HG03045 (cell line): ENCODE measurements at regions not wholly inside any gene's neighbourhood (a gene's known extent, or its start where the extent isn't known, plus 50 kb on each side); places are given as distances from the start of the nearest gene placed in this dataset.
"Not testable (repeated sequence)": the region's sequence is repeated elsewhere in the genome, so short reads cannot be mapped to it uniquely, and the experiment has no call there.

Experiments used
- ATAC-seq: cut with Tn5 transposase; IDR thresholded peaks from one replicate; pipeline ENCODE4 v1.9.1; 2021; ENCODE audit warnings: mild to moderate bottlenecking, moderate library complexity; ENCODE audit not compliant: unreplicated experiment

DNA sequence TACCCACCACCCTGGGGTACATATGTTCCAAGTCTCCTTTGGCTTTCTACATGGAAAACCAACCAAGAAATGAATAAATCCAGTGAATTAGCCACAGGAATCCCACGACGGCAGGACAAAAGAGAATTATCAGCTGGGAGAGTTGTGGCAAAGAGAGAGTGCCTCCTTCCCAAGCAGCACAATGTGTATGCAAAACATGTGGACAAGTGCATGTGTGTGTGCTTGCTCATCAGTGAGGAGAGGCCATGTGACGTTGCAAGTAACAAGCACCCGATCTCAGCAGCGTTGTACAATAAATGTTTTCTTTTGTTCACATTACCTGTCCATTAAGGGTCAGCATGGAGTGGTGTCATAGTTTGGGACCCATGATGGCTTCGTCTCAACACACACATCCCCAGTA, 50.0 kb upstream of the EMX2 start:
- ATAC-seq, result no peak

DNA sequence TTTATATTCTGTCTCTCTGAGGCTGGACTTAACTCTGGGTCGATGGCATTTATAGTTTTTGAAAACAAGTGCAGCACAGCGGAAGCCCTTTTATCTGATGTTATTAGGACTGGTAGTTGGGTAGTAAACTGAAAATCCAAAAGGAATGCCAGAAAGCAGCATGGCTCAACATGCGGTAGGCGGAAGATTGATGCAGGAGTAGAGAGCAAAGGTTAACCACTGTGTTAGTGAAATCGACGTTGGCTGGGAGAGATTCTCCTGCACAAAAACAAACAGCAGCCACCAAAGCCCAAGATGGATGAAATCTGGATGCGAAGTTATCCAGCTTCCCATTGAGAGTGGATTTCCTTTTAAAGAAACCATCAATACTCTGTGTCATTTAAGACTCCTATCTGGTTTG, 54.5 kb upstream of the EMX2 start:
- no peak for ATAC-seq

DNA sequence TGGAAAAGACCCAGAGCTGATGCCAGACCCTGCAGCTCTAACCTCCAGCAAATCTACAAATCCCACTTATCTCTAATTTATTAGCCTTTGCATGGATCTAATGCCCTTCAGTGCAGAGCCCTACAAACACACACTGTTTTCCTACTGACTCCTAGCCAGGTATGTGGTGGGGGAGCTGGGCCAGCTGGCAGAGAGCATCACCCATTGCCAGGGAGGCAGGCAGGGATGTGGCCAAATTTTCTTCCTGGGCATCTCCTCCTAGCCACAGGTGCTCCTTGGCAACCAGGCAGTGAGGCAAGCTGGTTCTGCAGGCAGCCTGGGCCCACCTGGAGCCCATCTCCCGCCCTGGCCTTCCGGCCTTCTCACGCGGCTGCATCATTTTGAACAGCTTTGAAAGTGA, 55.9 kb upstream of the EMX2 start:
- ATAC-seq, result no peak

DNA sequence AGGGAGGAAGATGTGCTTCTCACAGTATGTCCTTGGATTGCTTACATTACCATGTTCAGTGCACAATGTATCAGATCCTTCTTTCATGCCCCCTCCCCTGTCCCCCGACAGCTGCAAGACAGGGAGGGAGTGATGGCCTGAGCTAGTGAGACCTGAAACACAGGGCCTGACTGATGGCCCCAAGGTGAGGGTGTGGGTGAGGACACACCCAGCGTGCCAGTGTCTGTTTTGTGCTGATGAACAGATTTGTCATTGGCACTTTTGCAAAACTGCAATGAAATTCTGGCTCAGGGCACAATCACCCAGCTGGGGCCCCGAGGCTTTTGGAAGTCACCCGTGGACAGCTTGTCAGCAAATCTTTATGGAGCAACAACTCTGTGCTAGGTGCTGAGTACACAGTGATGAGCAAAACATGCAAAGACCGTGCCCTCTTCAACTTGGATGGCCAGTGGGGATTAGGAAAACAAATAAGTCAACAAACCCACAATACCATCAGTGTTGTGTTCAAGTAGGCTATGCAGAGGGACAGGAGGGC, 59.4 kb upstream of the EMX2 start:
- no peak for ATAC-seq

DNA sequence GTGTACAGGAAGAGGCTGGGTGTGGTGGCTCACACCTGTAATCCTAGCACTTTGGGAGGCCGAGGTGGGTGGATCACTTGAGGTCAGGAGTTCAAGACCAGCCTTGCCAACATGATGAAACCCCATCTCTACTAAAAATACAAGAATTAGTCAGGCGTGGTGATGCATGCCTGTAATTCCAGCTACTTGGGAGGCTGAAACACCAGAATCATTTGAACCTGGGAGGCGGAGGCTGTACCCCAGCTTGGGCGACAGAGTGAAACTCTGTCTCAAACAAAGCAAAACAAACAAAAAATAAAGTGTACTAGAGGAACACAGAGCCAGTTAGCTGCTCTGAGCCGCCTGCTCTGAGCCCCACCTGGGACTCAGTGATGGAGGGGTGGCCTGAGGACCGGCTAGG, 61.5 kb upstream of the EMX2 start:
- ATAC-seq, result not testable (repeated sequence)

DNA sequence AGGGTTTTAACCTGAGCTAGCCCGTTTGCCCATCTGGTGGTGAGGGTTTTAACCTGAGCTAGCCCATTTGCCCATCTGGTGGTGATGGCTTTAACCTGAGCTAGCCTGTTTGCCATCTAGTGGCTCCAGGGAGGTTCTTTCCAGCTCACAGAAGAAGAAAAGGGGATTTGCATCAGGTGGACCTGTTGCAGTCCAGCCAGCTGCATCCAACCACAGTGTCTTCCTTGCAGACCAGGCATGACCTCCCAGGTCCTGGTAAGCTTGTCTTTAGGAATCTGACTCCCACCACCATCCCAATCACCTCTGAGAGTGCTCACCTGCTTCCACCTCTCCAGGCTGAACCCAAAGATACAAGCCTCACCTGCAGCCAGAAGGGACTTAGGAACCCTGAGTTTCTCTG, 62.4 kb upstream of the EMX2 start:
- ATAC-seq, result no peak

DNA sequence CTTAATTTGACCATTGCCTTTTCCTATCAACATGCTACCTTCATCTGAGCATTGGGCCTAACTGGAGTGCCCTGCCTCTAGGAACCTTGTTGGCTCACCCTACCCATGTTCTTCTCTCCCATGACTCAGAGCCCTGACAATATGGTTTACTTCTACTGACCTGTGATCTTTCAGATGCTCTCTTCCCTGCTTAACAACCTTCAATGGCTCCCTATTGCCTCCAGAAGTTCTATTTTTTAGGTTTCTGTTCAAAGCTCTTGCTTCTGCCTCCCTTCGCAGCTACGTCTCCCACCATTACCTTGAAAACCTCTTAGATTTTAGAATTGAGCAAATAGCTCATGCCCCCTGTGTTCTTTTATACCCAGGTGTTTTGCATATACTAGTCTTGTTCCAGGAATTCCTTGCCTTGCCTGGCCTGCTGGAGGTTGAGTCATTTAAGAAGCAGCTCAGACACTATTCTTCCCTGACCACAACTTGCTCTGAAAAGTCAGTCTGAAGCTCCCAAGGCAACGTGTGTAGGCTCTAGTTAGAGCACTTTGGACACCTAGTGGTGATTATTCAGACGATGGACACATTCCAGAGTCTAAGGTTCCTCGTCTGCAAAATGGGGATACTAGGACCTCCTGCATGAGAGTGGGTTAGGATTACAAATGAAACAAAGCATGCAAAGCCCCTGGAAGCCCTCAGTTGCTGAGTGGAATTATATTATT, 64.4 kb upstream of the EMX2 start:
- ATAC-seq, result no peak

DNA sequence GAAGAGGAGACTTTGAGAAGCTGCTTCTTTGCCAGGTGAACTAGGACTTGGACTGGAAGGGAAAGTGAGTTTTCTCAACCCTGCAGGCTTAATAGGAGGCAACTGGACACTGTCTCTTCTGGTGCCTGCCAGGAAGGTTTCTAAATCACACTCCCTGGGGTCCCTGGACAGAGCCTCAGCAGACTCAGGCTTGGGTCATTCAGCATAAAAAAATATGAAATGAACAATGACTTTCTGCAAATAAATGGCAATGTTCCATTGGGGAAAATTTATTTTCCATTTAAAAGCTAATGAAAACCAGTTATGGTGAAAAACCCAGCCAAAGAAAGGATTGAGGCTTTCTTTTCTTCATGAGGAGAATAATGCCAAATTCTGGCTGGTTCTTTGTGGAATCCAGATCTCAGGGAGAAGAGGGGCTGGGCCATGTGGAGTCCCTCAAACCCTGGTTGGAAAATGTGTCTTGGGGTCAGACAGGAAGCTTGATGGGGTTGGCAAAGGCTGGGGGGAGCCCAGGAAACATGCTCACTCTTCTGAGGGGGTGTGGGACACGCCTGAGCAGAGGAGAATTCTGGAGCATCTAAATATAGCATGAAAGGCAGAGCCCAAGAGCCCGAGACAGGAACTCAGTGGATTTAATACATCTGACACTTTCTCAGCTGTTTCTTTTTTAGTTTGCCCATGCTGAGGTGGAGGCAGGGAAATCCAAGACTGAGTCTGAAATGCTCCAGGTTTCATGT, 65.2 kb upstream of the EMX2 start:
- no peak for ATAC-seq

DNA sequence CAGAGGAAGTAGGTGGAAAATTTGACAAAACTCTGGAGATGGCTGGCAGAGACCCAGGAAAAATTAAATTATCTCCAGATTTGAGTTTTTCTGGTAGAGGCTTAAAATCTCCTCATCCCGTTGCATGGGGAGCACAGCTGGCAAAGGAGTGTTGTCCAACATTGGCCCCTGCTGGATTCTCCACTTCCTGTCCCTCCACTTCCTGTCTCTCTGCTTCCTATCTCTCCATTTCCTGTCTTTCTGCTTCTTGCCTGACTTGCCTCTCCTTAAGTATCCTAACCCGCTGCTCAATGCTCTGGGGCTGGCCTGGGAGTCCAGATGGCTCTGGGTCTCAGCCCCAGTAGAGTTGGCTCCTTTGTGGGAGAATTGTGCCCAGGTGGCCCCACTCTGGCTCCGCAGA, 65.8 kb upstream of the EMX2 start:
- ATAC-seq, result no peak

DNA sequence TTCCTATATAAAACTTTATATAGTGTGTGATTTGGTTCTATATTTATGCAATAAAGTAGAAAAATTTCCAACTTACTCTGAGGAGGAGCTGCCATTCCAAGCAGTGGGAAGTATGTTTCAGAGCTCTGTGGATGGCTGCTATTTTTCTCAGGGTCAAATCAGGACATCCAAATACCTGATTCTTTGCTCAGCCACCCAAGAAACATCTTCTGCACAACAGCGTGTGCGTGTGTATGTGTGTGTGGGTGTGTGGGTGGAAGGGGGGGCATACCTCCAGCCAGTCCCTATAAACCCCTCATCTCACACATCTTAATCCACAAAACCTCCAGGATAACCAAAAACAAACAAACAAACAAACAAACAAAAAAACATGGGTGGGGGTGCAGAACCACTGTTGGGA, 66.3 kb upstream of the EMX2 start:
- ATAC-seq, result no peak

DNA sequence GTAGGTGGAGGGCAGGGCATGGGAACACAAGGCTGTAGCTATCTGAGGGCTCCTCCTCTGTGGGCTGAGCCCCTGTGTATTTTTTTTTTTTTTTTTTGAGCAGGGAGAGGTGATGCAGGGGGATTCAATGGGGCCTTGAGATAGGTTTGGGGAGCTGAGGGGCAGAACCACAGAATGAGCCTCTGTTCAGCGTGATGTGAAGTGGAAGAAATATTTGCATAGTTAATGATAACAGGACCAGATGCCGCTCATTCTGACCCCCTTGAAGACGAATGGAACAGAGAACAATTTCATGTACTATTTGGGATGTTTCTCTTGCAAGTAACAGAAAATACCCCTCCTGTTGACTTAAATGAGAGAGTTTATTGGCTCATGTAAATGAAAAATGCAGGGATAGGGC, 69.7 kb upstream of the EMX2 start:
- ATAC-seq, result no peak

DNA sequence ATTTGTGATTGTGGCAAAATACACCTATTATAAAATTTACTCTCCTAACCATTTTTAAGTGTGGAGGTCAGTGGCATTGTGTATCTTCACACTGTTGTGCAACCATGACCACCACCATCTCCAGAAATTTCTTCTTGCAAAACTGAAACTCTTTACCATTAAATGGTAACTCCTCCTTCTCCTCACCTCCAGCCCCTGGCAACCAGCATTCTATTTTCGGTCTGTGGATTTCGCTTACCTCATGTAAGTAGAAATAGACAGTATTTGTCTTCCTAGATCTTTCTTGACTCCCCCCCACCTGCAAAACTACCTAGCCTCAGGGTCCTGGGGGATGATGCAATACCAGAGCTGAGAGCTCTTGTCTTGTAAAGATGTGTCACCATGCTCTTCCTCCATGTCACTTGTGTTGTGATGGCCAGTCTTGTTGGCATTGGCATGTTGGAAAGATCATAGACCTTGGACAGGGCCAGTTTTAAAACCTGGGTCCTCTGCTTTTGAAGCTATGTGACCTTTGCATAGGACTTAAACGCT, 71.1 kb upstream of the EMX2 start:
- no peak for ATAC-seq

DNA sequence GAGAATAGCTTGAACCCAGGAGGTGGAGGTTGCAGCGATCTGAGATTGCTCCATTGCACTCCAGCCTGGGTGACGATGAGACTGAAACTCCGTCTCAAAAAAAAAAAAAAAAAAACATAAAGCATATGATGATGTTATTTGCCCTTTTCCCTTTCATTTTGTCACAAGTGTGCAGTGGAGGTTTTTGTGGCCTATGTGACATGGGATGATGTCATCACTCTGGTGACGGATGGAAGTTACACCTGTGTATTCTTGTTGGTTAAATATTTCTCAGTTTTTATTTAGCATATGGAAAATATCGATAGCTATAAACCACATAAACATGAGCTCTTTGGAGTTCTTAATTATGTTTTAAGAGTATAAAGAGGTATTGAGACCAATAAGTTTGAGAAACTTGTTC, 71.8 kb upstream of the EMX2 start:
- no peak for ATAC-seq

DNA sequence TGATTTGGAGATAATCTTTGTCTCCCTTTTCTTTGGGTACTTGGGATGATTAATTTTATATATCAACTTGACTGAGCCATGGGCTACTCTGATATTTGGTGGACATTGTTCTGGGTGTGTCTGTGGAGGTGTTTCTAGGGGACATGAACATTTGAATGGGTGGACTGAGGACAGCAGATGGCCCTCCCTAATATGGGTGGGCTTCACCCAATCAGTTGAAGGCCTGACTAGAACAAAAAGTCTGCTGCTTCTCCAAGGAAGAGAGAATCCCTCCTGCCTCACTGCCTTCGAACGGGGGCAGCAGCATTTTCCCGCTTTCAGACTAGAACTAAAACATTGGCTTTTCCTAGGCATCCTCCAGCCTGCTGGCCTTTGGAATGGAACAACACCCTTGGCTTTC, 73.9 kb upstream of the EMX2 start:
- ATAC-seq, result no peak

DNA sequence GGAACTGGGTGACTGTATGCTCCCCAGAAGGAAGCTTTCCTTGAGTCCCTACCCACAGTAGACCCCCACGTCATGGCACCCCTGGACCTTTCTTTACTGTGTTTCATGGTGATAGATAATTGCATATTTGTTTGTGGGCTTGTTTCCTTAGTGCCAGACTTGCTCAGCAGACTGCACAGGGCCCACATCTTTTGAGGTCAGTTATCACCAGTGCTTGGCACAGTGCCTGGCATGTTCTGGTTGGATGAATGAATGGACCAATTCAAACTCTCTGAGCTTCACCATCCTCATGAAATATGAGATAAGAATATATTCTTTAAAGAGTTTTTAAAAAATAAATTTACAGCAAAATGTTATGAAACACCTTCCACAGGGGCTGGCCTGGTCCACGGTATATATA, 78.4 kb upstream of the EMX2 start:
- no peak for ATAC-seq

DNA sequence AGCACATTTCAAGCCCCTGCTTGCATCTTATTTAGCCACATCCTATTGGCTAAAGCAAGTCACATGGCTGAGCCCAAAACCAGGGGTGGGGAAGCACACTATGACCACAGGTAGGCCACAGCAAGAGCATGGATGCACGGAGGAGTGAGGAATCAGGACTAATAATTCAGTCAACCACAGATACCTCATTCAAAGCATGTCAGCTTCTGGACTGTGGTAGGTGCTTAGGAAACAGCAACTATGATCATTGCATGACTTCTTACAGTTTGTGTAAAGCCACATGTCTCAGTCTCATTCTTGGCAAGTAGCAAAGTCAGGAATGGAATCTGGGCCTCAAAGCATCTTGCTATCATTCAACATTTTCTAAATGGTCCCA, 79.0 kb upstream of the EMX2 start:
- no peak for ATAC-seq

DNA sequence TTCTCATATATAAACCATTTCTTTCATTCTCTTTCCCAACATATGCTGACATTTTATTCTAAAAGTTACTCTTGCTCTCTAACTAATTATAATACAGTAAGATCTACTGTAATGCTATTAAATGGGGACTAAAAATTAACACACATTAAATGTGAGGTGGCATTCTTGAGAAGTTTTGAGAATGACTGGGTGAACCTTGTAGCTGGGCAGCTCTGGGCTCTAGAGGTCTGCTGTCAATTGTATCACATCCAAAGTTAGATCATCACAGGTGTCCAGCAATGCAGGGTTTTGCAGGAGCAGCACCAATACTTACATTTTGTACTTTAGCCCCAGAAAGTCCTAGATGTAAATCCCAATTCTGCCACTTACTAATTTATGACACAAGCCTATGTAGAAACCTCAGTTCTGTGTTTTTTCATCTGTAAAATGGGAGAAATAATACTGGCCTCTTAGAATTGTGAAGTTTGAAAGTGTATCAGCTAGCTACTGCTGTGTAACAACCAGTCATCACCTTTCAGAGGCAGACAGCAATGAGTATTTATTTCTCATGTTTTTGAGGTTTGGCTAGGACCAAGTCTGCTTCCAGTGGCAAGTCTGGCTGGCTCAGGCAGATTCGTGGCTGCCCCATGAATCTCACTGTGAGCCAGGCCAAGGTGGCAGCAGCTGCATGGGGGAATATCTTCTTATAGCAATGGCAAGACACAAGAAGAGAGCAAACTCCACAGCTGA, 79.6 kb upstream of the EMX2 start:
- no peak for ATAC-seq

DNA sequence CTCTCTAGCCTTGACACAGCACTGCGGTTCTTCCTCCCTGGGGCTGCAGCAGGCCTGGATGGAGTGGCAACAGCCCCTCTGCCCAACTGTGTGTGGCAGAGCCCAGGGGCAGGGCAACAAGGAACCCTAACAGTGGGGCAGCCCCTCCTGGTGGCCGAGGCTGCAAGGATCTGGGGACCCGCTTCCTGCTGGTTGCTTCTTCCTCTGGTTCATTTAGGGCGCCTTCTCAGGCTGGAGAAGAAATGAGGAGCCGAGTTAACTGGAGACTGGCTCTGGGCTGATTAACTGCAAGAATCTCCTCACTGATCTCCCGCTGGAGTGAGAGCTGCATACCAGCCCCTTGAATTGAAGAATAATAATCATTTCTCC, 80.1 kb upstream of the EMX2 start:
- no peak for ATAC-seq

DNA sequence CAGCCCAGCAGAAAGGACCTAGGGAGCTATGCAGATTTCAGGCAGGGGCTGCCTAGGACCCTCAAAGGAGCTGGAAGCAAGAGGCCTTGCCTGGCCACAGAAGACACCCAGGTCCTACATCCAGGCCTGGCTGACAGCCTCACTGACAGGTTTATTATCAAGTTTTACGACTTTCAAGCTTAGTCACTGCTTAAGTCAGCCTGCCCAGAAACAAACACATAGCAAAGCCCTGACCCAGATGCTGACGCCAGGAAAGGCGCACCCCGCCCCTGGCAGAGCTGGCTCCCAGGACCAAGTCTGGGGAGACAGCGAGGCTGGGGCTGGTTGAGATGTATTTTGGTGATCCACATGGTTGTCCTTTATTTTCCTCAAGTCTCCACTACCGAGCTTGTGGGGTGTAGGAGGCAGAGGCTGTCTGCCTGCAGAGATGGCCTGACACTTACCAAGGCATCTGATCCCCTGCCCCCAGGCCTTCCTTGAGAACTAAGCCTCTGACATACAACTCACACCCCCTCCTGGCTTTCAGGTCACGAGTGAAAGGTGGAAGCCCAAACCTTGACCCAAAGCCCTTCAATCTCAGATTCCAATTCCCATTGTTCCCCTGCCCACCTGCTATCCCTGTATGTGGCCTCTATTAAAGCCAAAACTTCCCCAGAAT, 80.7 kb upstream of the EMX2 start:
- ATAC-seq, result no peak

DNA sequence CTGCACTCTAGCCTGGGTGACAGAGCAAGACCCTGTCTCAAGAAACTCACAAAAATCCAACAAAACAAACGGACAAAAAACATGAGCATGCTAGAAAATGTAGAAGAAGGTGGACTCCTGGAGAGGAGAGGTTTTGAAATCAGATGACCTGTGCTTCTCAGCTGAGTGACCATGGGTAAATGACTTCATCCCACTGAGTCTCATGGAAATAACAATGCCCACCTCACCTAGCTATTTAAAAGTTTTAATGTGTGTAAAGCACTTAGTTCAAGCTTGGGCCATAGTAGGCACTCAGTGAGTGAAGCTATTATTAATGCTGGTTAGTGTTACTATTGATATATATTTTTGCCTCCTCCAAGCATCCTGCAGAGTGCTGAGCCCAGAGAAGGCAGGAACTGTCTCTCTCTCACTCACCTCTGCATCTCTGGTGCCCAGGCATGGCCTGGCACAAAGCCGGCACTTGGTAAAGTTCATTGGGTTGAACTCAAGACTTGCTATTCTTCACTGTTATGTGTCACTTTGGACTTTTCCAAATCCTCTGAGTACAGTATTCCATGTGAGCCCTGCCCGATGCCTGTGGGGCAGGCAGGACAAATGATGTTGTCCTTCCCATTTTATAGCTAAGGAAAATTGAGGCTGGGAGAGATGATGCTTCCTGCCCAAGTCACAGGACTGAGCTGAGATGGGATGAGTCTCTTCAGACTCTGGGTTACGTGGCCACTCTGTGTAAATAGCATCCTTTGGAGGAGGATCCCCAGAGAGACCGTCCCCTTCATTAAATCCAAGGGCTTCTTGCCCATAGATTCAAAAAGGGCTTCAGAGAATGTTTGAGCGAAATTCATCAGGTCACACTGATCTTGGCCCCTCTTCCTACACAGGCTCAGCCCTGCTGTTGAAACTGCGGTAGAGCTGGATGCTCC, 81.4 kb upstream of the EMX2 start:
- ATAC-seq, result no peak
